Transverse colon (tissue), 4 donors: ENCODE measurements at regions not wholly inside any gene's neighbourhood (a gene's known extent, or its start where the extent isn't known, plus 50 kb on each side); places are given as distances from the start of the nearest gene placed in this dataset.

Source experiments
- EP300 ChIP-seq: sonication (generic); formaldehyde crosslinking; IDR thresholded peaks from one replicate; pipeline ENCODE4 v1.6.1; 2017; ENCODE audit warnings: antibody characterized with exemption, low read depth
- POLR2A ChIP-seq: fragments of 450-650 bp; IDR thresholded peaks from one replicate; pipeline ENCODE4 v1.6.1; 2016; ENCODE audit warnings: antibody characterized with exemption, mild to moderate bottlenecking, moderate library complexity
- POLR2AphosphoS5 ChIP-seq, 3 donors: sonication (generic); formaldehyde crosslinking; IDR thresholded peaks; one replicate each; pipeline ENCODE4 v1.6.1; 2016; ENCODE audit warnings: antibody characterized with exemption in 3 of 3
- TF ChIP-seq, protein P1 (sequence below), 5 experiments: fragments of 200-600 bp in 3 of 5; fragments of 450-650 bp in 2 of 5; sonication (generic) in 3 of 5; IDR thresholded peaks; 1 replicate in 2 of 5; 2 replicates in 3 of 5; pipeline ENCODE4 v1.5.1; 2016 to 2017; ENCODE audit warnings: antibody characterized with exemption in 5 of 5, inconsistent platforms in 3 of 5, mild to moderate bottlenecking in 2 of 5, moderate library complexity in 1 of 5

DNA sequence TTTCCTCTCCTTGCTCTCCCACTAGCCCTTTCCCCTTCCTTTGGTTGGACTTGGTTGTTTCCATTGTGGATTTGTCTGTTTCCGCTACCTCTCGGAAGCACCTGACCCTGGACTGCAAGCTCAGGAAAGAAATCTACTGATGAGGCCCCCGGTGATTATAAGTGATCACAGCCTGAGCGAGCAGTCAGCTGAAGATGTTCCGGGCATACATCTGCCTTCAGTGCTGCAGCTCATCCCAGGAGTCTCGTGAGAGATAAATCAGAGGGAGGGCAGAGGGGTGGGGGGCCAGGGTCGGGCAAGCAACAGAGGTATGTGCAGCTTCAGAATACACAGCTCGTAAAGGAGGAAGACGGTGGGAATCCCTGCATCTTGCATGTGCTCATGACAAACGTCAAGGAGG is 102.1 kb downstream of the MRPL46 start:
- TF ChIP-seq, protein P1, sequence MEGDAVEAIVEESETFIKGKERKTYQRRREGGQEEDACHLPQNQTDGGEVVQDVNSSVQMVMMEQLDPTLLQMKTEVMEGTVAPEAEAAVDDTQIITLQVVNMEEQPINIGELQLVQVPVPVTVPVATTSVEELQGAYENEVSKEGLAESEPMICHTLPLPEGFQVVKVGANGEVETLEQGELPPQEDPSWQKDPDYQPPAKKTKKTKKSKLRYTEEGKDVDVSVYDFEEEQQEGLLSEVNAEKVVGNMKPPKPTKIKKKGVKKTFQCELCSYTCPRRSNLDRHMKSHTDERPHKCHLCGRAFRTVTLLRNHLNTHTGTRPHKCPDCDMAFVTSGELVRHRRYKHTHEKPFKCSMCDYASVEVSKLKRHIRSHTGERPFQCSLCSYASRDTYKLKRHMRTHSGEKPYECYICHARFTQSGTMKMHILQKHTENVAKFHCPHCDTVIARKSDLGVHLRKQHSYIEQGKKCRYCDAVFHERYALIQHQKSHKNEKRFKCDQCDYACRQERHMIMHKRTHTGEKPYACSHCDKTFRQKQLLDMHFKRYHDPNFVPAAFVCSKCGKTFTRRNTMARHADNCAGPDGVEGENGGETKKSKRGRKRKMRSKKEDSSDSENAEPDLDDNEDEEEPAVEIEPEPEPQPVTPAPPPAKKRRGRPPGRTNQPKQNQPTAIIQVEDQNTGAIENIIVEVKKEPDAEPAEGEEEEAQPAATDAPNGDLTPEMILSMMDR (IDR thresholded peaks at IDR 0.05): no peak
- TF ChIP-seq POLR2AphosphoS5 (IDR thresholded peaks at IDR 0.05) (no peak), POLR2A (no peak), EP300 (no peak)
